ENCODE measurements at regions not wholly inside any gene's neighbourhood (a gene's known extent, or its start where the extent isn't known, plus 50 kb on each side); places are given as distances from the start of the nearest gene placed in this dataset.

GRCh38 chr7:69129951-69130350, 468.3 kb upstream of the AUTS2 start:
- no peak for TF ChIP-seq CTCF (IDR thresholded peaks at IDR 0.05 in 4 of 5, conservative IDR thresholded peaks at IDR 0.05 in 1 of 5)
- TF ChIP-seq POLR2A (IDR thresholded peaks at IDR 0.05) = no peak

All from gastrocnemius medialis (tissue), 4 donors.